MM.1S (cell line): ENCODE measurements at regions not wholly inside any gene's neighbourhood (a gene's known extent, or its start where the extent isn't known, plus 50 kb on each side); places are given as distances from the start of the nearest gene placed in this dataset.

Source experiments
- CTCF ChIP-seq: fragments of 300-600 bp; sonication (generic); IDR thresholded peaks from 2 replicates; pipeline ENCODE4 v1.5.1; 2016; ENCODE audit warnings: antibody characterized with exemption, low read length, mixed read lengths
- EZH2 ChIP-seq: fragments of 300-600 bp; sonication (generic); optimal IDR thresholded peaks from 2 replicates; pipeline ENCODE3; 2017; ENCODE audit warnings: low read depth, mild to moderate bottlenecking, antibody characterized with exemption, low read length, mixed read lengths
- EZH2phosphoT487 ChIP-seq: fragments of 300-600 bp; sonication (generic); IDR thresholded peaks from 2 replicates; pipeline ENCODE4 v1.6.1; 2018; ENCODE audit warnings: antibody characterized with exemption, low read length

- TF ChIP-seq CTCF (no peak), EZH2 (no peak), EZH2phosphoT487 (no peak)
These were observed 108.4 kb upstream of the GGTLC1 start for GRCh38 chr20:24096864-24097450.
